WTC11 (cell line): ENCODE measurements at regions not wholly inside any gene's neighbourhood (a gene's known extent, or its start where the extent isn't known, plus 50 kb on each side); places are given as distances from the start of the nearest gene placed in this dataset.

Experiments used
- FOXJ3 ChIP-seq: sonication (generic); formaldehyde crosslinking; IDR thresholded peaks from 2 replicates; pipeline ENCODE4 v1.9.0; 2021; ENCODE audit warnings: missing genetic modification reagents, mild to moderate bottlenecking, borderline replicate concordance
- FOXP1 ChIP-seq: sonication (generic); formaldehyde crosslinking; IDR thresholded peaks from 2 replicates; pipeline ENCODE4 v1.8.0; 2022; ENCODE audit warnings: missing genetic modification reagents, mild to moderate bottlenecking, moderate library complexity, borderline replicate concordance
- NR1H2 ChIP-seq: sonication (generic); formaldehyde crosslinking; IDR thresholded peaks from 2 replicates; pipeline ENCODE4 v1.9.0; 2021; ENCODE audit warnings: mild to moderate bottlenecking, moderate library complexity, missing genetic modification reagents
- STAT6 ChIP-seq: sonication (generic); formaldehyde crosslinking; conservative IDR thresholded peaks from 2 replicates; pipeline ENCODE4 v1.8.1; 2023; ENCODE audit warnings: mild to moderate bottlenecking, low read depth, missing genetic modification reagents, moderate library complexity
- TEAD4 ChIP-seq: sonication (generic); formaldehyde crosslinking; IDR thresholded peaks from 2 replicates; pipeline ENCODE4 v1.8.0; 2022; ENCODE audit warnings: mild to moderate bottlenecking, missing genetic modification reagents
- ZNF423 ChIP-seq: fragments of 250-450 bp; sonication (Bioruptor Pico); IDR thresholded peaks from 2 replicates; pipeline ENCODE4 v2.1.2; 2022; ENCODE audit warnings: mild to moderate bottlenecking, moderate library complexity
- TF ChIP-seq, protein P1 (sequence below): fragments of 200-600 bp; IDR thresholded peaks from 2 replicates; pipeline ENCODE4 v1.8.0; 2022; ENCODE audit warnings: antibody characterized with exemption

GRCh38 chr1:4273747-4274146, 373.7 kb upstream of the C1orf174 start:
- TF ChIP-seq, protein P1, sequence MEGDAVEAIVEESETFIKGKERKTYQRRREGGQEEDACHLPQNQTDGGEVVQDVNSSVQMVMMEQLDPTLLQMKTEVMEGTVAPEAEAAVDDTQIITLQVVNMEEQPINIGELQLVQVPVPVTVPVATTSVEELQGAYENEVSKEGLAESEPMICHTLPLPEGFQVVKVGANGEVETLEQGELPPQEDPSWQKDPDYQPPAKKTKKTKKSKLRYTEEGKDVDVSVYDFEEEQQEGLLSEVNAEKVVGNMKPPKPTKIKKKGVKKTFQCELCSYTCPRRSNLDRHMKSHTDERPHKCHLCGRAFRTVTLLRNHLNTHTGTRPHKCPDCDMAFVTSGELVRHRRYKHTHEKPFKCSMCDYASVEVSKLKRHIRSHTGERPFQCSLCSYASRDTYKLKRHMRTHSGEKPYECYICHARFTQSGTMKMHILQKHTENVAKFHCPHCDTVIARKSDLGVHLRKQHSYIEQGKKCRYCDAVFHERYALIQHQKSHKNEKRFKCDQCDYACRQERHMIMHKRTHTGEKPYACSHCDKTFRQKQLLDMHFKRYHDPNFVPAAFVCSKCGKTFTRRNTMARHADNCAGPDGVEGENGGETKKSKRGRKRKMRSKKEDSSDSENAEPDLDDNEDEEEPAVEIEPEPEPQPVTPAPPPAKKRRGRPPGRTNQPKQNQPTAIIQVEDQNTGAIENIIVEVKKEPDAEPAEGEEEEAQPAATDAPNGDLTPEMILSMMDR, result no peak
- TF ChIP-seq ZNF423 (CRISPR knock-in tag), result no peak
- TF ChIP-seq TEAD4 (CRISPR knock-in tag), result no peak
- no peak for TF ChIP-seq FOXP1 (CRISPR knock-in tag)
- no peak for TF ChIP-seq FOXJ3 (CRISPR knock-in tag)
- TF ChIP-seq STAT6 (CRISPR knock-in tag), result no peak
- no peak for TF ChIP-seq NR1H2 (CRISPR knock-in tag)
